ENCODE measurements at regions not wholly inside any gene's neighbourhood (a gene's known extent, or its start where the extent isn't known, plus 50 kb on each side); places are given as distances from the start of the nearest gene placed in this dataset.

DNA sequence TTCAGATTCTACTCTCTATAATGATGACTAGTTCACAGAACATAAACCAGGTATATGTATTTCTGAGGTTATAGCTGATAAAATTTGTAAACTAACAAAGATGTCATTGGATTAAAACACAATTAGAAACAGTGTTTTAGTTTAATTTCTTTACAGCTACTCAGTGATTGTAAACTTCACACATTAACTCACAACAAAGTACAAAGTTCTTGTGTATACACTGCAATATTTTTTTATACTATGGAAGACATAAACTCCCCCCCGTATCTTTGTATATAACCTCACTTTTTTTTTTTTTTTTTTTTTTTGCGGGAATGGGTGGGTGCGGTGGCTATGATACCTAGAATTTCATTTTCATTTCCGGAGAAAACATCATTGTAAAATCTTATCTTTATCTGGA is 1043.2 kb downstream of the PCDH18 start:
- DNase-seq, result no peak
- CTCF ChIA-PET, result no interaction called here
- H4K20me1 ChIP-seq (ENCODE audit: insufficient read depth), result no peaks in the 10 kb centered on the region
- H3K27ac ChIP-seq, result no peak overlapping the region
- no peak for TF ChIP-seq EZH2 (IDR thresholded peaks at IDR 0.05; ENCODE audit: low read depth)
- TF ChIP-seq CTCF (conservative IDR thresholded peaks at IDR 0.05), result no peak
- intact Hi-C loops (cut with micrococcal nuclease; ENCODE audit: unreplicated experiment), result no loop called here
- no peak overlapping the region for H3K4me2 ChIP-seq
- no peaks in the 10 kb centered on the region for H3K9me2 ChIP-seq (ENCODE audit: insufficient read depth)
- no peaks in the 10 kb centered on the region for H3K27me3 ChIP-seq (ENCODE audit: insufficient read depth, low read depth)
- no peaks in the 10 kb centered on the region for H3K9me3 ChIP-seq (ENCODE audit: insufficient read depth, low read depth)
- no peaks in the 10 kb centered on the region for H3K4me1 ChIP-seq (replicated peaks; ENCODE audit: insufficient read depth)
- H3K36me3 ChIP-seq (ENCODE audit: low read depth), result no peaks in the 10 kb centered on the region
- no peak overlapping the region for H2AFZ ChIP-seq
- H3F3A ChIP-seq (ENCODE audit: insufficient read depth, low read depth), result no peaks in the 10 kb centered on the region
- no peak overlapping the region for H3K4me3 ChIP-seq
- no TSS peak for BruUV-seq (replicated peaks)
- POLR2A ChIA-PET (ENCODE audit: unreplicated experiment), result no interaction called here
- no peaks in the 10 kb centered on the region for H3K79me2 ChIP-seq (ENCODE audit: low read depth)

- no TSS peak for BruUV-seq (replicated peaks)
- H3K36me3 ChIP-seq (ENCODE audit: low read depth), result no peaks in the 10 kb centered on the region
- H3K27me3 ChIP-seq (ENCODE audit: insufficient read depth, low read depth), result no peaks in the 10 kb centered on the region
- no peaks in the 10 kb centered on the region for H3K79me2 ChIP-seq (ENCODE audit: low read depth)
- H3K4me3 ChIP-seq, result no peak overlapping the region
- H2AFZ ChIP-seq, result no peak overlapping the region
- intact Hi-C loops (cut with micrococcal nuclease; ENCODE audit: unreplicated experiment), result no loop called here
- TF ChIP-seq CTCF (conservative IDR thresholded peaks at IDR 0.05), result no peak
- no peak for TF ChIP-seq EZH2 (IDR thresholded peaks at IDR 0.05; ENCODE audit: low read depth)
- H4K20me1 ChIP-seq (ENCODE audit: insufficient read depth), result no peaks in the 10 kb centered on the region
- no peak for DNase-seq
- no peak overlapping the region for H3K4me2 ChIP-seq
- CTCF ChIA-PET, result no interaction called here
- H3K9me2 ChIP-seq (ENCODE audit: insufficient read depth), result no peaks in the 10 kb centered on the region
- no peak overlapping the region for H3K27ac ChIP-seq
- H3K4me1 ChIP-seq (replicated peaks; ENCODE audit: insufficient read depth), result no peaks in the 10 kb centered on the region
- H3K9me3 ChIP-seq (ENCODE audit: insufficient read depth, low read depth), result no peaks in the 10 kb centered on the region
- H3F3A ChIP-seq (ENCODE audit: insufficient read depth, low read depth), result no peaks in the 10 kb centered on the region
- POLR2A ChIA-PET (ENCODE audit: unreplicated experiment), result no interaction called here
These were observed 1047.3 kb downstream of the PCDH18 start for GRCh38 chr4:136484996-136485395.

- no peak for TF ChIP-seq CTCF (conservative IDR thresholded peaks at IDR 0.05)
- TF ChIP-seq EZH2 (IDR thresholded peaks at IDR 0.05; ENCODE audit: low read depth), result no peak
- DNase-seq, result no peak
- Histone ChIP-seq H2AFZ (no peak overlapping the region), H3K27ac (no peak overlapping the region), H3K27me3 (ENCODE audit: insufficient read depth, low read depth) (no peaks in the 10 kb centered on the region), H3K4me3 (no peak overlapping the region), H3K4me2 (no peak overlapping the region), H3F3A (ENCODE audit: insufficient read depth, low read depth) (no peaks in the 10 kb centered on the region), H3K4me1 (replicated peaks; ENCODE audit: insufficient read depth) (no peaks in the 10 kb centered on the region), H3K9me2 (ENCODE audit: insufficient read depth) (no peaks in the 10 kb centered on the region), H3K36me3 (ENCODE audit: low read depth) (no peaks in the 10 kb centered on the region), H4K20me1 (ENCODE audit: insufficient read depth) (no peaks in the 10 kb centered on the region), H3K9me3 (ENCODE audit: insufficient read depth, low read depth) (no peaks in the 10 kb centered on the region), H3K79me2 (ENCODE audit: low read depth) (no peaks in the 10 kb centered on the region)
- POLR2A ChIA-PET (ENCODE audit: unreplicated experiment), result no interaction called here
- CTCF ChIA-PET, result no interaction called here
- no TSS peak for BruUV-seq (replicated peaks)
- intact Hi-C loops (cut with micrococcal nuclease; ENCODE audit: unreplicated experiment), result no loop called here
These were observed 1055.5 kb downstream of the PCDH18 start for GRCh38 chr4:136476753-136477152.

Measured in PC-9 (cell line).